OCI-LY7 (cell line): ENCODE measurements at regions not wholly inside any gene's neighbourhood (a gene's known extent, or its start where the extent isn't known, plus 50 kb on each side); places are given as distances from the start of the nearest gene placed in this dataset.

Source experiments
- EZH2phosphoT487 ChIP-seq: fragments of 200-600 bp; sonication (generic); IDR thresholded peaks from 2 replicates; pipeline ENCODE4 v1.6.1; 2018; ENCODE audit warnings: low read depth, borderline replicate concordance, mild to moderate bottlenecking, mixed run types, antibody characterized with exemption, low read length, moderate library complexity, mixed read lengths
- TF ChIP-seq, protein P1 (sequence below): fragments of 200-600 bp; sonication (generic); conservative IDR thresholded peaks from 2 replicates; pipeline ENCODE4 v1.5.1; 2014; ENCODE audit warnings: mild to moderate bottlenecking, antibody characterized with exemption, low read length, moderate library complexity, mixed read lengths

DNA sequence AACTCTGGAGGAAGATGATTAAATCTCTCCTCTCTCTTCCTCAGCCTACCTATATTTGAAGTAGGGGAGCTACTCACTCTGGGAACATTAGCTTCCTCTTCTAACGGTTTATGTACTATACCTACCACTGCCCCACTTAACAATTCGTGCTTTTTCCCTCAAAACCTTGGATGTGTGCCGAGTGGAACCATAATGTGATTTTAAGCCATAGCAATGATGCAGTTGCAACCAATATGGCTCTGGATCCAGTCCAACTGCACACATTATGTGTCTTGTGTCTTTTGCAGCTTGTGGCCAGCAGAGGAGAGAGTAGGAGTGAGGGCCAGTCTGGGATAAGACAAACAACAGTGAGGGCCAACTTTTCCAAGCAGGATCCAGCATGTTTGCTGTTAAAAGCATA lies 170.7 kb downstream of the GATA3 start:
- TF ChIP-seq, protein P1, sequence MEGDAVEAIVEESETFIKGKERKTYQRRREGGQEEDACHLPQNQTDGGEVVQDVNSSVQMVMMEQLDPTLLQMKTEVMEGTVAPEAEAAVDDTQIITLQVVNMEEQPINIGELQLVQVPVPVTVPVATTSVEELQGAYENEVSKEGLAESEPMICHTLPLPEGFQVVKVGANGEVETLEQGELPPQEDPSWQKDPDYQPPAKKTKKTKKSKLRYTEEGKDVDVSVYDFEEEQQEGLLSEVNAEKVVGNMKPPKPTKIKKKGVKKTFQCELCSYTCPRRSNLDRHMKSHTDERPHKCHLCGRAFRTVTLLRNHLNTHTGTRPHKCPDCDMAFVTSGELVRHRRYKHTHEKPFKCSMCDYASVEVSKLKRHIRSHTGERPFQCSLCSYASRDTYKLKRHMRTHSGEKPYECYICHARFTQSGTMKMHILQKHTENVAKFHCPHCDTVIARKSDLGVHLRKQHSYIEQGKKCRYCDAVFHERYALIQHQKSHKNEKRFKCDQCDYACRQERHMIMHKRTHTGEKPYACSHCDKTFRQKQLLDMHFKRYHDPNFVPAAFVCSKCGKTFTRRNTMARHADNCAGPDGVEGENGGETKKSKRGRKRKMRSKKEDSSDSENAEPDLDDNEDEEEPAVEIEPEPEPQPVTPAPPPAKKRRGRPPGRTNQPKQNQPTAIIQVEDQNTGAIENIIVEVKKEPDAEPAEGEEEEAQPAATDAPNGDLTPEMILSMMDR: no peak
- TF ChIP-seq EZH2phosphoT487: no peak
